ENCODE measurements at regions not wholly inside any gene's neighbourhood (a gene's known extent, or its start where the extent isn't known, plus 50 kb on each side); places are given as distances from the start of the nearest gene placed in this dataset.

DNA sequence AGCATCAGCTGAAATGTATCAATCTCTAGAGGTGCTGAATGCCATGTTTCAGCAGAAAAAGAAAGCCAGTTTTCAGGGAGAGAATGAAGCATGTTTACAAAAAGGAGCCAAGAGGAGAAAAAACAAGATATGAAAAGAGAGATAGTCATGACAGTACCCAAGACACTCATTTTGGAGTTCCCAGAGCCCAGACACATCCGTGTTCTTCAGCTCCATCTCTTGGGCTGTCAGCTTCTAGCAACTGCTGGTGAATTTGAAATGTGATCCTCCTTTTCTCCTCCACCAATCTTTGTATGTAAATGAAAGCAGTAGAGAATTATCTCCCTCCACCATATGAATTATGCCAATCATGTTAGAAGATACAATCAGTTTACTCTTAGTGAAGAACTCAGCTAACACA, 93.0 kb upstream of the SLC25A36 start:
- TF ChIP-seq POLR2A (IDR thresholded peaks at IDR 0.05) = no peak
- TF ChIP-seq, protein P1, sequence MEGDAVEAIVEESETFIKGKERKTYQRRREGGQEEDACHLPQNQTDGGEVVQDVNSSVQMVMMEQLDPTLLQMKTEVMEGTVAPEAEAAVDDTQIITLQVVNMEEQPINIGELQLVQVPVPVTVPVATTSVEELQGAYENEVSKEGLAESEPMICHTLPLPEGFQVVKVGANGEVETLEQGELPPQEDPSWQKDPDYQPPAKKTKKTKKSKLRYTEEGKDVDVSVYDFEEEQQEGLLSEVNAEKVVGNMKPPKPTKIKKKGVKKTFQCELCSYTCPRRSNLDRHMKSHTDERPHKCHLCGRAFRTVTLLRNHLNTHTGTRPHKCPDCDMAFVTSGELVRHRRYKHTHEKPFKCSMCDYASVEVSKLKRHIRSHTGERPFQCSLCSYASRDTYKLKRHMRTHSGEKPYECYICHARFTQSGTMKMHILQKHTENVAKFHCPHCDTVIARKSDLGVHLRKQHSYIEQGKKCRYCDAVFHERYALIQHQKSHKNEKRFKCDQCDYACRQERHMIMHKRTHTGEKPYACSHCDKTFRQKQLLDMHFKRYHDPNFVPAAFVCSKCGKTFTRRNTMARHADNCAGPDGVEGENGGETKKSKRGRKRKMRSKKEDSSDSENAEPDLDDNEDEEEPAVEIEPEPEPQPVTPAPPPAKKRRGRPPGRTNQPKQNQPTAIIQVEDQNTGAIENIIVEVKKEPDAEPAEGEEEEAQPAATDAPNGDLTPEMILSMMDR (IDR thresholded peaks at IDR 0.05) = no peak
- H3K9me3 ChIP-seq = peaks cover 0 to 3% of the 10 kb centered on the region in 2 donors
- no peaks in the 10 kb centered on the region for H3K36me3 ChIP-seq
- no peak overlapping the region for H3K27ac ChIP-seq
- H3K4me3 ChIP-seq = no peak overlapping the region
- no peak for DNase-seq
- H3K4me1 ChIP-seq = no peaks in the 10 kb centered on the region
- intact Hi-C loops (cut with DNase I; ENCODE audit: low total_unique reads) = no loop called here
- H3K27me3 ChIP-seq = no peaks in the 10 kb centered on the region

DNA sequence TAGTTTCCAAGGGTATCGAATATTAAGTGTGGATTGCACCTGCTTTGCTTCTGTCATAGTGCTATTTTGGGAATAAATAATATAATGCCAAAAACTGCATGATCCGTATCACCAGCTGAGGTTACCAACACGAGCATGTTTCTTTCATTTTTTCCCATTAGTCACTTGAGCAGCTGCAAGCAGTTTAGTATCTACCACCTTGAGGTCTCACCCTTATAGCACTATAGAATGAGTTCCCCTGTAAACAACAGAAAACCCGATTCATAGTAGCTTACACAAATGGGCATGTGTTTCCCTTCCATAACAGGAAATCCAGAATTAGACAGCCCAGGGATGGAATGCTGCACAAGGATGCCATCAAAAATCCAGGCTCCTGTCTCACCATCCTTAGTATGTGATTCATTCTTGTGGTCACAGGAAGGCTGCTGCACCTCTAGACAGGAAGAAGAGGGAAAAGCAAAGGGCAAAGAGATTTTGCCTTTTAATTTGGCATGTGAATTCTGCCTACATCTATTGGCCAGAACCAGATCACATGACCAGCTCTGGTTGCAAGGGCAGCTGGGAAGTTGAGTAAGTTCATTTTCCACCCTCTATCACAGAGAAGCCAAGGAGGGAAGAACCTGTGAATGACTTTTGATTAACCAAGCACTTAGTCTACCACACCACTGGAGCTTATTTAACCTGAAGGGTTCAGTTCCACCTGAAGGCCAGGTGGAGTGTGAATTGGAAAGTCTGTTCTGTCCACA, 91.3 kb upstream of the SLC25A36 start:
- intact Hi-C loops (cut with DNase I; ENCODE audit: low total_unique reads) = no loop called here
- Histone ChIP-seq H3K9me3 (peaks cover 0 to 3% of the 10 kb centered on the region in 2 donors), H3K27ac (no peak overlapping the region), H3K4me3 (no peak overlapping the region), H3K4me1 (no peaks in the 10 kb centered on the region), H3K27me3 (no peaks in the 10 kb centered on the region), H3K36me3 (no peaks in the 10 kb centered on the region)
- TF ChIP-seq, protein P1 (IDR thresholded peaks at IDR 0.05) = no peak
- TF ChIP-seq POLR2A (IDR thresholded peaks at IDR 0.05) = no peak
- DNase-seq = no peak

DNA sequence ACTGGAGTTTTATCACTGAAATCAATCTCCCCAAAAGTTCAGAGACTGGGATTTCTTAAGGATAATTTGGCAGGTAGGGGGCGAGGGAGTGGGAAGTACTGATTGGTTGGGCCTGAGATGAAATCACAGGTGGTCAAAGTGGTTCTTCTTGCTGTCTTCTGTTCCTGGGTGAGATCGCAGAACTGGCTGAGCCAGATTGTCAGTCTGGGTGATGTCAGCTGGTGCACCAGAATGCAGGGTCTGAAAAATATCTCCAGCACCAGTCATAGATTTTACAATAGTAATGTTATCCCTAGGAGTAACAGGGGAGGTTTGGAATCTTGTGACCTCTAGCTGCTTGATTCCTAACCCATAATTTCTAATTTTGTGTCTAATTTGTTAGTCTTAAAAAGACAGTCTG, 86.7 kb upstream of the SLC25A36 start:
- Histone ChIP-seq H3K27me3 (no peaks in the 10 kb centered on the region), H3K4me3 (no peak overlapping the region), H3K27ac (no peak overlapping the region), H3K36me3 (no peaks in the 10 kb centered on the region), H3K4me1 (no peaks in the 10 kb centered on the region), H3K9me3 (peaks cover 0 to 3% of the 10 kb centered on the region in 2 donors)
- intact Hi-C loops (cut with DNase I; ENCODE audit: low total_unique reads) = no loop called here
- no peak for DNase-seq
- TF ChIP-seq POLR2A (IDR thresholded peaks at IDR 0.05) = no peak

DNA sequence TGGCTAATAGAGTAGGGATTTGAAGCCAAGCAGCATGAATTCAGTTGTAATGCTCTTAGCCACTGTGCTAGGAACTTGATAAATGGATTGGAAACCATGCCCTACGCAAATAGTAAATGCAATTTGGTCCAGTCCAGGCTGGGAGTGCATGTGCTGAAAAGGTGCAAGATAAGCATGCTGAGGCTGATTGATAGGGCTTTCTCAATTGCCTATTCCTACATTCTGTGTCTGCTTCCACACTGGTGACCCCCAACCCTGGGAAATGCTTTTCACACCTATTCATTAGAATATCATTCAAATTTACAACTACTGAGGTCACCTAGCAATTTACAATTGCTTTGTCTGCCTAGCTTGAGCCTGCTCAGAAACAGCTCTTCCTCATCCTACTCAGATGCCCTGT, 84.7 kb upstream of the SLC25A36 start:
- Histone ChIP-seq H3K9me3 (peaks cover 0 to 3% of the 10 kb centered on the region in 2 donors), H3K27ac (no peak overlapping the region), H3K4me1 (no peaks in the 10 kb centered on the region), H3K4me3 (no peak overlapping the region), H3K27me3 (no peaks in the 10 kb centered on the region), H3K36me3 (no peaks in the 10 kb centered on the region)
- intact Hi-C loops (cut with DNase I; ENCODE audit: low total_unique reads) = no loop called here
- TF ChIP-seq, protein P1 (IDR thresholded peaks at IDR 0.05) = no peak
- TF ChIP-seq POLR2A (IDR thresholded peaks at IDR 0.05) = no peak
- no peak for DNase-seq

DNA sequence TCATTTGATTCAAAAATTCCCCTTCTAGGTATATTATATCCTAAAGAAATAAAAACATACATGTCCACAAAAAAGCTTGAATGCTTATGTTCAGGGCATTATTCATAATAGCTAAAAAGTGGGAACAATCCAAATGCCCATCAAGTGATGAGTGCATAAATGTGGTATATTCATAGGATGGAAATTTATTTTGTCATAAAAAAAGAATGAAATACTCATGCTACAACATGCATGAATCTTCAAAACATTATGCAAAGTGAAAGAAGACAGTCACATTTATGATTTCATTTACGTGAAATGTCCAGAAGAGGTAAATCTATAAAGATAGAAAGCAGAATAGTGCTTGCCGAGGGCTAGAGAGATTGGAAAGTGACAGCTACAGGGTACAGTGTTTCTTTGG, 83.6 kb upstream of the SLC25A36 start:
- Histone ChIP-seq H3K36me3 (no peaks in the 10 kb centered on the region), H3K27ac (no peak overlapping the region), H3K4me3 (no peak overlapping the region), H3K27me3 (no peaks in the 10 kb centered on the region), H3K9me3 (peaks cover 0 to 3% of the 10 kb centered on the region in 2 donors), H3K4me1 (no peaks in the 10 kb centered on the region)
- intact Hi-C loops (cut with DNase I; ENCODE audit: low total_unique reads) = no loop called here
- DNase-seq = no peak
- TF ChIP-seq, protein P1 (IDR thresholded peaks at IDR 0.05) = no peak
- no peak for TF ChIP-seq POLR2A (IDR thresholded peaks at IDR 0.05)

Data from uterus (tissue), 3 donors.